ENCODE measurements at regions not wholly inside any gene's neighbourhood (a gene's known extent, or its start where the extent isn't known, plus 50 kb on each side); places are given as distances from the start of the nearest gene placed in this dataset.

GRCh38 chr12:93079271-93079670 is 150.2 kb upstream of the EEA1 start:
- intact Hi-C loops (cut with micrococcal nuclease) = no loop called here

GRCh38 chr12:93079976-93080375 is 150.9 kb upstream of the EEA1 start:
- intact Hi-C loops (cut with micrococcal nuclease) = no loop called here

- intact Hi-C loops (cut with micrococcal nuclease) = no loop called here
These were observed 151.4 kb upstream of the EEA1 start for GRCh38 chr12:93080452-93080851.

GRCh38 chr12:93080994-93081809 is 152.1 kb upstream of the EEA1 start:
- intact Hi-C loops (cut with micrococcal nuclease) = no loop called here

GRCh38 chr12:93081810-93082165 is 152.7 kb upstream of the EEA1 start:
- intact Hi-C loops (cut with micrococcal nuclease) = no loop called here

- intact Hi-C loops (cut with micrococcal nuclease) = no loop called here
These were observed 156.5 kb upstream of the EEA1 start for GRCh38 chr12:93085383-93086287.

- intact Hi-C loops (cut with micrococcal nuclease) = no loop called here
These were observed 157.2 kb upstream of the EEA1 start for GRCh38 chr12:93086288-93086727.

- intact Hi-C loops (cut with micrococcal nuclease) = no loop called here
These were observed 158.9 kb upstream of the EEA1 start for GRCh38 chr12:93087840-93088610.

- intact Hi-C loops (cut with micrococcal nuclease) = loop anchor here (10.0 kb wide), 1 partner anchor 1015 kb away; no protein-coding TSS in a partner anchor
These were observed 160.9 kb upstream of the EEA1 start for GRCh38 chr12:93089805-93090569.

GRCh38 chr12:93090731-93091172 is 161.7 kb upstream of the EEA1 start:
- intact Hi-C loops (cut with micrococcal nuclease) = loop anchor here (10.0 kb wide), 1 partner anchor 1014 kb away; no protein-coding TSS in a partner anchor

GRCh38 chr12:93091886-93092648 is 163.0 kb upstream of the EEA1 start:
- intact Hi-C loops (cut with micrococcal nuclease) = loop anchor here (10.0 kb wide), 1 partner anchor 1013 kb away; no protein-coding TSS in a partner anchor

- intact Hi-C loops (cut with micrococcal nuclease) = loop anchor here (10.0 kb wide), 1 partner anchor 1012 kb away; no protein-coding TSS in a partner anchor
These were observed 163.5 kb upstream of the EEA1 start for GRCh38 chr12:93092649-93092945.

- intact Hi-C loops (cut with micrococcal nuclease) = loop anchor here (10.0 kb wide), 1 partner anchor 1012 kb away; no protein-coding TSS in a partner anchor
These were observed 164.1 kb upstream of the EEA1 start for GRCh38 chr12:93093243-93093642.

- intact Hi-C loops (cut with micrococcal nuclease) = loop anchor here (10.0 kb wide), 1 partner anchor 1011 kb away; no protein-coding TSS in a partner anchor
These were observed 165.1 kb upstream of the EEA1 start for GRCh38 chr12:93094222-93094621.

GRCh38 chr12:93094988-93095737 is 166.1 kb upstream of the EEA1 start:
- intact Hi-C loops (cut with micrococcal nuclease) = loop anchor here (5.0 to 10.0 kb wide), 3 partner anchors 152 to 1010 kb away; no protein-coding TSS in a partner anchor

- intact Hi-C loops (cut with micrococcal nuclease) = loop anchor here (5.0 to 10.0 kb wide), 3 partner anchors 150 to 1007 kb away; no protein-coding TSS in a partner anchor
These were observed 168.3 kb upstream of the EEA1 start for GRCh38 chr12:93097417-93097816.

GRCh38 chr12:93098077-93098476 is 169.0 kb upstream of the EEA1 start:
- intact Hi-C loops (cut with micrococcal nuclease) = loop anchor here (1.0 to 10.0 kb wide), 7 partner anchors 111 to 1007 kb away; no protein-coding TSS in a partner anchor

- intact Hi-C loops (cut with micrococcal nuclease) = loop anchor here (2.0 to 10.0 kb wide), 6 partner anchors 113 to 1005 kb away; no protein-coding TSS in a partner anchor
These were observed 170.7 kb upstream of the EEA1 start for GRCh38 chr12:93099792-93100191.

- intact Hi-C loops (cut with micrococcal nuclease) = no loop called here
These were observed 171.5 kb upstream of the EEA1 start for GRCh38 chr12:93100610-93101009.

Measured in T-helper 2 cell treated with Interferon-gamma antibody and Interleukin-4, amounts not matched to agents 100 ng/mL and 5 ng/mL, for 36 hours (primary cell).